ENCODE measurements at regions not wholly inside any gene's neighbourhood (a gene's known extent, or its start where the extent isn't known, plus 50 kb on each side); places are given as distances from the start of the nearest gene placed in this dataset.

DNA sequence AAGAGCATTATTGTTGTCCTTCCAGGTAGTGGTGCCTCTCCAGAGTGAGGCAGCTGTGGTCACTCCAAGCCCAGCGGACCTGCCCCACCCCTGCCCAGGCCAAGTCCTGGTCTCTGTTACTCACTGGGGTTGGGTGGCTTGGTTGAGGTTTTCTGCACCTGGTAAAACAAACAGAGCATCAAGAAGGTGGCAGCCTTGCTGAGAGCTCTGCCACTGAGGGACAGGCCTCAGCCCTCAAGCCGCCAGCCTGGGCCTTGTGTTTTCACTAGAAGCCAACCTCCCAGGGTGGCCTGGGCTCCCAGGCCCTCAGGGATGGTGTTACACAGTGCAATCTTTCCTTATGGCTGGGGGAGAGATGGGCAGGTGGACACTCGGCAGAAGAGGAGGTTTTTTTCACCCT, 182.7 kb downstream of the BCOR start:
- Histone ChIP-seq H3K9me3 (ENCODE audit: low read depth) (no peaks in the 10 kb centered on the region), H3K4me1 (ENCODE audit: low read depth) (peaks cover 9% of the 10 kb centered on the region), H3K27me3 (no peaks in the 10 kb centered on the region), H3K36me3 (no peaks in the 10 kb centered on the region), H3K27ac (no peak overlapping the region), H3K4me3 (no peak overlapping the region)
- no peak for TF ChIP-seq CTCF (IDR thresholded peaks at IDR 0.05; ENCODE audit: low read depth, low read length)
- DNase-seq (ENCODE audit: low read depth in 1 of 2, low spot score in 1 of 2): no peak

DNA sequence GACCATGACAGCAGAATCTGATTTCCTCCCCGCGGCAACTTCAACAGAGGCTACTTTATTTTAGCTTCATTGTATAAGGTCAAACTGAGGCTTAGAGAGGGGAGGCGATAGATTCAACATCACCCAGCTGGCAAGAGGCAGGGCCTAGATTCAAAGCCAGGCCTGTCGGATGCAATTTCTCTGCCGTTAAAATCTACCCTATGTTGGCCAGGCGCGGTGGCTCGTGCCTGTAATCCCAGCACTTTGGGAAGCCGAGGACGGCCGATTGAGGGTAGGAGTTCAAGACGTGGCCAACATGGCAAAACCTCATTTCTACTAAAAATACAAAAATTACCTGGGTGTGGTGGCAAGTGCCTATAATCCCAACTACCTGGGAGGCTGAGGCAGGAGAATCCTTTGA, 182.2 kb downstream of the BCOR start:
- TF ChIP-seq CTCF (IDR thresholded peaks at IDR 0.05; ENCODE audit: low read depth, low read length): no peak
- Histone ChIP-seq H3K4me1 (ENCODE audit: low read depth) (peaks cover 4% of the 10 kb centered on the region), H3K27ac (no peak overlapping the region), H3K36me3 (no peaks in the 10 kb centered on the region), H3K4me3 (no peak overlapping the region), H3K27me3 (no peaks in the 10 kb centered on the region), H3K9me3 (ENCODE audit: low read depth) (no peaks in the 10 kb centered on the region)
- DNase-seq (ENCODE audit: low read depth in 1 of 2, low spot score in 1 of 2): no peak

DNA sequence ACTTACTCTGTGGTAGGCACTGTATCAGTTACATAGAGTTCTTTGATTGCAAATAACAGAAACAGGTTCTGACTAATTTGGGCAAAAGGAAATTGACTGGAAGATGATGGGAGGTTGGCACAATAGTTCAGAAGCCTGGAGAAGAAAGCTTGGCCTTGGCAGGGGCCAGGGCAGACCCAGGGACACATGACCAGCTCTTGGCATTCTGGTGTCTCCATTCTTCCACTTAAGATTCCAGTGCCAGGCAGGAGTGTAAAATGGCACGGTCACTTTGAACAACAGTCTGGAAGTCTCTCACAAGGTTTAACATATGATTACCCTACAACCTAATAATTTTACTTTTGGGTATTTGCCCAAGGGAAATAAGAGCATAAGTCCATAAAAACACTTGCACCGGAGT, 175.9 kb downstream of the BCOR start:
- H3K36me3 ChIP-seq: no peaks in the 10 kb centered on the region
- no peaks in the 10 kb centered on the region for H3K27me3 ChIP-seq
- no peak for DNase-seq (ENCODE audit: low read depth in 1 of 2, low spot score in 1 of 2)
- H3K9me3 ChIP-seq (ENCODE audit: low read depth): no peaks in the 10 kb centered on the region
- no peak overlapping the region for H3K27ac ChIP-seq
- TF ChIP-seq CTCF (IDR thresholded peaks at IDR 0.05; ENCODE audit: low read depth, low read length): no peak
- H3K4me3 ChIP-seq: no peak overlapping the region
- H3K4me1 ChIP-seq (ENCODE audit: low read depth): no peaks in the 10 kb centered on the region

DNA sequence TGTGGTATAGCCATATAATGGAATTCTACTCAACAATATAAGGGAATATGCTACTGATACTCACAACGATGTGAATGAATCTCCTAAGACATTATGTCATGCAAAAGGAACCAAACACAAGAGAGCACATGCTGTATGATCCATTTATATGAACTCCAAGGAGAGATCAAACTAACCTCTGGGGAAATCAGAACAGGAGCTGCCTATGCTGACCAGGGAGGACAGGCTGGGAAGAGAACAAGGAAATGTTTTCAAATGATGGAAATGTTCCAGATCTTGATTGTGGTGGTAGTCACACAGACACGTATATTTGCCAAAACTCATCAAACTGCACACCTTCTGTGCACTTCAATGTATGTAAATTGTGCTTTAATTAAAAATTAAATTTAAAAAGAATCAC, 175.3 kb downstream of the BCOR start:
- no peak overlapping the region for H3K27ac ChIP-seq
- DNase-seq (ENCODE audit: low read depth in 1 of 2, low spot score in 1 of 2): no peak
- H3K9me3 ChIP-seq (ENCODE audit: low read depth): no peaks in the 10 kb centered on the region
- no peaks in the 10 kb centered on the region for H3K27me3 ChIP-seq
- no peak overlapping the region for H3K4me3 ChIP-seq
- no peaks in the 10 kb centered on the region for H3K36me3 ChIP-seq
- TF ChIP-seq CTCF (IDR thresholded peaks at IDR 0.05; ENCODE audit: low read depth, low read length): no peak
- H3K4me1 ChIP-seq (ENCODE audit: low read depth): no peaks in the 10 kb centered on the region

DNA sequence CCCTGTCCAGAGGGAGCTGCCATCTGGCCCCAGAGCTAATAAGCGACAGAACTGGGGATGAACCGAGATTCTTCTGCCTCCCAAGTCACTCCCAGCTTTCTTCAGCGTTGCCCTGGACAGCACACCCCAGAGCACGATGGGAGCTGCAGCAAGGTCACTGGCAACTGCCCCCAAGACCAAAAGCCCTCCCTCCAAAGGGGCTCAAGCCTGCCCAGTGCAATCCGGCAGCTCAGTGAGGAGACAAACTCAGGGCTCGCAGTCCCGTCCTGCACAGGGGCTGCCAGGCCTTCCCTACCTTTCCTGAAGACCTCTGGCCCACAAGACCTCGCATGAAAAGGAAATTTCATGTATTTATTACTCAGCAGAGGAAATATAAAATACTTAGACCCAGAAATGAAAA, 174.8 kb downstream of the BCOR start:
- Histone ChIP-seq H3K4me3 (no peak overlapping the region), H3K36me3 (no peaks in the 10 kb centered on the region), H3K27ac (no peak overlapping the region), H3K4me1 (ENCODE audit: low read depth) (no peaks in the 10 kb centered on the region), H3K9me3 (ENCODE audit: low read depth) (no peaks in the 10 kb centered on the region), H3K27me3 (no peaks in the 10 kb centered on the region)
- TF ChIP-seq CTCF (IDR thresholded peaks at IDR 0.05; ENCODE audit: low read depth, low read length): no peak
- no peak for DNase-seq (ENCODE audit: low read depth in 1 of 2, low spot score in 1 of 2)

GRCh38 chrX:39927380-39927779, 170.4 kb downstream of the BCOR start:
- Histone ChIP-seq H3K27ac (no peak overlapping the region), H3K4me3 (no peak overlapping the region), H3K9me3 (ENCODE audit: low read depth) (no peaks in the 10 kb centered on the region), H3K27me3 (no peaks in the 10 kb centered on the region), H3K36me3 (no peaks in the 10 kb centered on the region), H3K4me1 (ENCODE audit: low read depth) (no peaks in the 10 kb centered on the region)
- TF ChIP-seq CTCF (IDR thresholded peaks at IDR 0.05; ENCODE audit: low read depth, low read length): no peak
- no peak for DNase-seq (ENCODE audit: low read depth in 1 of 2, low spot score in 1 of 2)
